ENCODE measurements at regions not wholly inside any gene's neighbourhood (a gene's known extent, or its start where the extent isn't known, plus 50 kb on each side); places are given as distances from the start of the nearest gene placed in this dataset.

- H3K4me3 ChIP-seq (ENCODE audit: low read depth, low read length): no peak overlapping the region
- H3K4me3 Mint-ChIP-seq (ENCODE audit: unreplicated experiment): no peak overlapping the region
- H3K27ac Mint-ChIP-seq (ENCODE audit: unreplicated experiment): no peak overlapping the region
- POLR2A ChIA-PET: no interaction called here
- no peaks in the 10 kb centered on the region for H3K9me3 ChIP-seq
- TF ChIP-seq, protein P1, sequence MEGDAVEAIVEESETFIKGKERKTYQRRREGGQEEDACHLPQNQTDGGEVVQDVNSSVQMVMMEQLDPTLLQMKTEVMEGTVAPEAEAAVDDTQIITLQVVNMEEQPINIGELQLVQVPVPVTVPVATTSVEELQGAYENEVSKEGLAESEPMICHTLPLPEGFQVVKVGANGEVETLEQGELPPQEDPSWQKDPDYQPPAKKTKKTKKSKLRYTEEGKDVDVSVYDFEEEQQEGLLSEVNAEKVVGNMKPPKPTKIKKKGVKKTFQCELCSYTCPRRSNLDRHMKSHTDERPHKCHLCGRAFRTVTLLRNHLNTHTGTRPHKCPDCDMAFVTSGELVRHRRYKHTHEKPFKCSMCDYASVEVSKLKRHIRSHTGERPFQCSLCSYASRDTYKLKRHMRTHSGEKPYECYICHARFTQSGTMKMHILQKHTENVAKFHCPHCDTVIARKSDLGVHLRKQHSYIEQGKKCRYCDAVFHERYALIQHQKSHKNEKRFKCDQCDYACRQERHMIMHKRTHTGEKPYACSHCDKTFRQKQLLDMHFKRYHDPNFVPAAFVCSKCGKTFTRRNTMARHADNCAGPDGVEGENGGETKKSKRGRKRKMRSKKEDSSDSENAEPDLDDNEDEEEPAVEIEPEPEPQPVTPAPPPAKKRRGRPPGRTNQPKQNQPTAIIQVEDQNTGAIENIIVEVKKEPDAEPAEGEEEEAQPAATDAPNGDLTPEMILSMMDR (IDR thresholded peaks at IDR 0.05; ENCODE audit: insufficient read depth in 1 of 2, low read depth in 1 of 2, low read length in 1 of 2, severe bottlenecking in 1 of 2, unreplicated experiment in 1 of 2): no peak
- no peaks in the 10 kb centered on the region for H3K27me3 ChIP-seq (replicated peaks; ENCODE audit: control insufficient read depth, insufficient read depth, low read length)
- H3K36me3 Mint-ChIP-seq (ENCODE audit: insufficient read depth, unreplicated experiment): no peaks in the 10 kb centered on the region
- CTCF ChIA-PET: no interaction called here
- DNase-seq: no peak
- H3K4me1 ChIP-seq: no peaks in the 10 kb centered on the region
- no peaks in the 10 kb centered on the region for H3K4me1 Mint-ChIP-seq (ENCODE audit: low read depth, unreplicated experiment)
- no peaks in the 10 kb centered on the region for H3K27me3 Mint-ChIP-seq (ENCODE audit: insufficient read depth, unreplicated experiment)
- no peaks in the 10 kb centered on the region for H3K9me3 Mint-ChIP-seq (ENCODE audit: unreplicated experiment)
- no TSS peak for BruUV-seq (replicated peaks)
- intact Hi-C loops (cut with micrococcal nuclease; ENCODE audit: unreplicated experiment): no loop called here
- H3K36me3 ChIP-seq (ENCODE audit: control insufficient read depth, insufficient read depth, low read length): no peaks in the 10 kb centered on the region
Observed at GRCh38 chr4:31427691-31428090, 707.5 kb downstream of the PCDH7 start.

DNA sequence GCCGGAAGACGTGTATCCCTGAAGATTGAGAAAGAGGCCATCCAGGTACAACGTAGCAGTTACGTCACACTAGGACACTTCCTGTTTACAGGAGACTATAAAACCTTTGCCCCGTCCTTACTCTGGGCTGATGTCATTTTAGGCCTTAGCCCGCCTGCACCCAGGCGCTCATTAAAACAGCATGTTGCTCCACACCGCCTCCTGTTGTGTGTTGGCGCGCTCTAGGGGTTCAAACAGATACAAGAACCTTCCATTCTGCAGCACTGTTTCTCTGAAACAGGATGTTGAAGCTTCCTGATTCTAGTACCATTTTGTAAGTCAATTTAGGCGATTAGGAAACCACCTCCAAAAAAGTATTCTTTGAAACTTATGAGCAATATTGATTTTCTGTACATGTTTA lies 722.1 kb downstream of the PCDH7 start:
- Mint-ChIP-seq H3K4me1 (ENCODE audit: low read depth, unreplicated experiment) (no peaks in the 10 kb centered on the region), H3K4me3 (ENCODE audit: unreplicated experiment) (no peak overlapping the region), H3K36me3 (ENCODE audit: insufficient read depth, unreplicated experiment) (no peaks in the 10 kb centered on the region), H3K9me3 (ENCODE audit: unreplicated experiment) (no peaks in the 10 kb centered on the region), H3K27me3 (ENCODE audit: insufficient read depth, unreplicated experiment) (no peaks in the 10 kb centered on the region), H3K27ac (ENCODE audit: unreplicated experiment) (no peak overlapping the region)
- Histone ChIP-seq H3K27me3 (replicated peaks; ENCODE audit: control insufficient read depth, insufficient read depth, low read length) (no peaks in the 10 kb centered on the region), H3K36me3 (ENCODE audit: control insufficient read depth, insufficient read depth, low read length) (no peaks in the 10 kb centered on the region), H3K4me1 (no peaks in the 10 kb centered on the region), H3K4me3 (ENCODE audit: low read depth, low read length) (no peak overlapping the region), H3K9me3 (no peaks in the 10 kb centered on the region)
- CTCF ChIA-PET: interaction anchor here (0.6 kb wide), 1 partner anchor 73 kb away, joined by 3 read pairs; no protein-coding TSS in a partner anchor
- peak; percentile 23 to 40 for DNase-seq
- BruUV-seq (replicated peaks): no TSS peak
- TF ChIP-seq, protein P1 (IDR thresholded peaks at IDR 0.05; ENCODE audit: insufficient read depth in 1 of 2, low read depth in 1 of 2, low read length in 1 of 2, severe bottlenecking in 1 of 2, unreplicated experiment in 1 of 2): no peak
- POLR2A ChIA-PET: no interaction called here
- intact Hi-C loops (cut with micrococcal nuclease; ENCODE audit: unreplicated experiment): loop anchor here (1.0 to 2.0 kb wide), 2 partner anchors 71 to 725 kb away; no protein-coding TSS in a partner anchor

DNA sequence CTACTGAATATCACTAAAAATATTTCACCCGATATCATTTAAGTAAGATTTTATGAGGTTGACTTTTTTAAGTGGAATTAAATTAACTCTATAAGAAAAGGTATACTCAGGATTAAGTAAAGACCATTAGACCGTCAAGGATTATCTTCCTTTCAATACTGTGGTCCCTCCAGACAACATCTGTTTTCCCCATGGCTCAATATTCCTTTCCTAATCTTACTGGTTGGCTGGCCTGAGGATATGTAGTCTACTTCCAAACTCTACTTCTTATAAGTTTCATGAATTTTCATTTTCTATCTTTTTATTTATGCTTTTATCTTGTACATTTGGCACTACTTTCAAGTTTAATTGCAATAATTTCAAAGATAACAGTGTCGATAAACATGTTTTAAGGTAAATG lies 725.4 kb downstream of the PCDH7 start:
- intact Hi-C loops (cut with micrococcal nuclease; ENCODE audit: unreplicated experiment): no loop called here
- Mint-ChIP-seq H3K27ac (ENCODE audit: unreplicated experiment) (no peak overlapping the region), H3K4me3 (ENCODE audit: unreplicated experiment) (no peak overlapping the region), H3K27me3 (ENCODE audit: insufficient read depth, unreplicated experiment) (no peaks in the 10 kb centered on the region), H3K4me1 (ENCODE audit: low read depth, unreplicated experiment) (no peaks in the 10 kb centered on the region), H3K9me3 (ENCODE audit: unreplicated experiment) (no peaks in the 10 kb centered on the region), H3K36me3 (ENCODE audit: insufficient read depth, unreplicated experiment) (no peaks in the 10 kb centered on the region)
- H3K4me3 ChIP-seq (ENCODE audit: low read depth, low read length): no peak overlapping the region
- no TSS peak for BruUV-seq (replicated peaks)
- TF ChIP-seq, protein P1 (IDR thresholded peaks at IDR 0.05; ENCODE audit: insufficient read depth in 1 of 2, low read depth in 1 of 2, low read length in 1 of 2, severe bottlenecking in 1 of 2, unreplicated experiment in 1 of 2): no peak
- DNase-seq: no peak
- CTCF ChIA-PET: no interaction called here
- H3K4me1 ChIP-seq: no peaks in the 10 kb centered on the region
- no peaks in the 10 kb centered on the region for H3K36me3 ChIP-seq (ENCODE audit: control insufficient read depth, insufficient read depth, low read length)
- H3K9me3 ChIP-seq: no peaks in the 10 kb centered on the region
- POLR2A ChIA-PET: no interaction called here
- H3K27me3 ChIP-seq (replicated peaks; ENCODE audit: control insufficient read depth, insufficient read depth, low read length): no peaks in the 10 kb centered on the region

All from Caco-2 (cell line).